GM23248 (cell line): ENCODE measurements at regions not wholly inside any gene's neighbourhood (a gene's known extent, or its start where the extent isn't known, plus 50 kb on each side); places are given as distances from the start of the nearest gene placed in this dataset.

Source experiments
- DNase-seq: peaks from one replicate; pipeline ENCODE4 v3.0.0-alpha.2; 2015
- H2AFZ ChIP-seq: fragments of 200-600 bp; sonication (generic); 2 replicates; pipeline ENCODE4 v1.6.1; 2016; ENCODE audit warnings: antibody characterized with exemption
- H3F3A ChIP-seq: fragments of 200-600 bp; sonication (generic); 2 replicates; pipeline ENCODE4 v1.6.1; 2016; ENCODE audit warnings: mild to moderate bottlenecking, antibody characterized with exemption, mixed run types; ENCODE audit not compliant: insufficient read depth
- H3K27ac ChIP-seq: fragments of 200-600 bp; sonication (generic); 2 replicates; pipeline ENCODE4 v1.5.1; 2016; ENCODE audit warnings: mild to moderate bottlenecking
- H3K27me3 ChIP-seq: fragments of 200-600 bp; sonication (generic); replicated peaks from 2 replicates; pipeline ENCODE4 v1.6.1; 2016; ENCODE audit warnings: mild to moderate bottlenecking; ENCODE audit not compliant: insufficient read depth
- H3K36me3 ChIP-seq: fragments of 200-600 bp; sonication (generic); 2 replicates; pipeline ENCODE4 v1.6.1; 2016; ENCODE audit warnings: low read depth, mild to moderate bottlenecking
- H3K4me1 ChIP-seq: fragments of 200-600 bp; sonication (generic); 2 replicates; pipeline ENCODE4 v1.6.1; 2016; ENCODE audit warnings: mild to moderate bottlenecking; ENCODE audit not compliant: insufficient read depth
- H3K4me2 ChIP-seq: fragments of 200-600 bp; sonication (generic); one replicate; pipeline ENCODE4 v1.6.1; 2016; ENCODE audit warnings: mild to moderate bottlenecking; ENCODE audit not compliant: unreplicated experiment
- H3K4me3 ChIP-seq: fragments of 200-600 bp; sonication (generic); 2 replicates; pipeline ENCODE4 v1.5.1; 2016; ENCODE audit warnings: mild to moderate bottlenecking
- H3K79me2 ChIP-seq: fragments of 200-600 bp; sonication (generic); 2 replicates; pipeline ENCODE4 v1.6.1; 2016; ENCODE audit warnings: mild to moderate bottlenecking; ENCODE audit not compliant: insufficient read depth
- H3K9ac ChIP-seq: fragments of 200-600 bp; sonication (generic); 2 replicates; pipeline ENCODE4 v1.6.1; 2016; ENCODE audit warnings: mild to moderate bottlenecking
- H3K9me2 ChIP-seq: fragments of 200-600 bp; sonication (generic); 2 replicates; pipeline ENCODE4 v1.6.1; 2016; ENCODE audit warnings: mixed run types, mild to moderate bottlenecking, moderate library complexity; ENCODE audit not compliant: insufficient read depth
- H3K9me3 ChIP-seq: fragments of 200-600 bp; sonication (generic); one replicate; pipeline ENCODE4 v1.6.1; 2017; ENCODE audit warnings: low read depth
- H4K20me1 ChIP-seq: fragments of 200-600 bp; sonication (generic); 2 replicates; pipeline ENCODE4 v1.6.0; 2016; ENCODE audit not compliant: insufficient read depth
- EZH2 ChIP-seq: fragments of 200-600 bp; sonication (generic); IDR thresholded peaks from 2 replicates; pipeline ENCODE4 v1.6.1; 2018; ENCODE audit warnings: antibody characterized with exemption, mild to moderate bottlenecking; ENCODE audit not compliant: insufficient read depth, poor library complexity, severe bottlenecking
- EZH2phosphoT487 ChIP-seq: fragments of 200-600 bp; sonication (generic); IDR thresholded peaks from 2 replicates; pipeline ENCODE4 v1.6.1; 2018; ENCODE audit warnings: antibody characterized with exemption, moderate library complexity, mild to moderate bottlenecking, low read depth; ENCODE audit not compliant: insufficient read depth
- WGBS, 2 experiments: methylation state at CpG; one replicate each; pipeline ENCODE4 v1.1.6; 2015 to 2017; ENCODE audit warnings: low lambda C conversion rate in 2 of 2, low coverage in 1 of 2; ENCODE audit errors: missing lambda C conversion rate in 2 of 2; 5-methylcytosine and 5-hydroxymethylcytosine counted together
- in situ Hi-C: fragments of 300-500 bp; cut with MboI; formaldehyde crosslinking; loops from 2 replicates; pipeline ENCODE4 v1.15.0; 2020

DNA sequence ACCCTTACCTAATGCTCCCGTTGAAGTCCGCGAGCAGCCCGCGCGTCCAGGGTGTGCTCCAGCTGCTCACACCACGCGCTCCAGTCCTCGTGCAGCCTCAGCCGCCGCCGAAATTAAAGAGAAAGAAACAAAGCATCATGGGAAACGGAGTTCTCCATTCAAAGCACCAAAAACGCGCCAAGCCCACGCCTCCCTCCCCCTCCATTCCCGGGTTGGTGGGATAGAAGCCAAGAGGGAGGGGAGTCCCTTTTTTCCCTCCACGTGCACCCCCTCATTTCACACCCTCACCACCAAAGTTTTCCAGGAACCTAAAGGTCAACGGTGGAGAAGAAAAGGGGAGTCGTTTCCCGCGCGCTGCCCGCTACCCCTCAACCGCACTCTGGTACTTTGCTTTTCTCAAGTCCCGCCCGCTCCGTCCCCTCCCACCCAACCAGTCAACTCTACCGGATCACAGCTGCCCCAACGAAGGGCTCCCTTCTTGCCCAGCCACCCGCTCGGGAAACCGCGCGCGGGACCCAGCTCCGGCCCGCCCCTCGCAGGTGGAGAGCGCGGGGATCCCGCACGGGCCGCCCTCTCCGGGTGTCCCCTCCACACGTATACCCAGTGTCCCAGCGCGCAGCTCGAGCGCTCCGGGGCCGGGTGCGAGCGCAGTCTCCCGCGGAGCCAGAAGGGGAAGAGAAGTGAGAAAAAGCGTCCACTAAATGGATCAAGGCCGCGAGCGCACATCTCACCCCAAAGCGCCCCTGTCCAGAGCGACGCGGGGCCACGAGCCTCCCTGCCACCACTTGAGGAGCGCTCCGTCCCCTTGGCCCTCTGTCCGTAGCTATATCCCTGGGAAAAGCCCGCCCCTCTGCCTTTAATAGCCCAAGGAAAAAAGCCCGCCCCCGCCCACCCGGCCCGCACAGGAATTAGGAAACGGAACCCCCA lies 65.1 kb upstream of the CCDC160 start:
- WGBS, 2 experiments, result 4 to 5% methylated on average over 20 to 57 of the region's 74 CpGs
- Histone ChIP-seq H2AFZ (0 out of 2 replicates have a peak overlapping the region, but pooled peaks have one; percentile 24), H3K27ac (no peak overlapping the region), H3K9ac (no peak overlapping the region), H3K4me3 (peak overlapping the region; percentile 59), H3F3A (no peaks in the 10 kb centered on the region), H3K4me1 (no peaks in the 10 kb centered on the region), H3K4me2 (no peak overlapping the region), H3K36me3 (no peaks in the 10 kb centered on the region), H3K79me2 (no peaks in the 10 kb centered on the region), H3K9me3 (no peaks in the 10 kb centered on the region), H3K27me3 (0 out of 2 replicates have a peak, but pooled peaks cover 9% of the 10 kb centered on the region), H4K20me1 (no peaks in the 10 kb centered on the region), H3K9me2 (no peaks in the 10 kb centered on the region)
- peak; percentile 11 for DNase-seq
- in situ Hi-C loops, result no loop called here
- TF ChIP-seq EZH2 (no peak), EZH2phosphoT487 (no peak)

DNA sequence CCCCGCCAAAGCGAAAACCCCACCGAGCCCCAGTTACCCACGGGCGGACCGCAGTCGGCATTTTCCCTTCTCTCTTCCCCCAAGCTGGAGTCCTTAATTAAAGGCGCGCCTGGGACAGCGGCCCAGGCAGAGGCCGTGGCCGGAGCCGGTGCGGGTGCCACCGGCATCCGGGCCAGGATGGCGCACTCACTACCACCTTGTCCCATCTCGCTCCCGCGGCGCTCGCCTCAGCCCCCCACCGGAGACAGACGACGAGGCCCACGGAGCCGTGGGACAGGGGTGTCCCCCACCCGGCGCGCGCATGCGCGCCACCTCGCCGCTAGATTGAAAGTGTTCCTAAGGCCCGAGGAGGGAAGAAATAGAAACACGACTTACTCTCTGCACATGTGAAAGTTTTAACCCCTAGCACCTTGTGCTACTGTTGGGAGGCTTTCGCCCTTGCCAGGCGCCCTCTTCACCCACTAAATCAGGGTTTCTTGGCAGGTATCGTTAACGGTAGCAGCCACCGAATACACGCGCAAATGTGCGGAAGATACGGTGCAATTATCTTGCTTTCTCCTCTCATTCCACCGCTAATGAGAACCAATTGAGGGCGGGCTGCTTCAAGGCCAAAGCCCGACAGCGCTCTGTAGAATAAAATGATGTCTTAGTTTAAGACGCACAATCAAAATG lies 64.3 kb upstream of the CCDC160 start:
- no peaks in the 10 kb centered on the region for H3K4me1 ChIP-seq
- no peaks in the 10 kb centered on the region for H3K9me2 ChIP-seq
- H2AFZ ChIP-seq, result peak overlapping the region; percentile 58; the same call in 1 of the 2 replicates
- no peak overlapping the region for H3K9ac ChIP-seq
- no peak overlapping the region for H3K27ac ChIP-seq
- TF ChIP-seq EZH2, result no peak
- TF ChIP-seq EZH2phosphoT487, result no peak
- peak overlapping the region; percentile 53 for H3K4me2 ChIP-seq
- H3K4me3 ChIP-seq, result peak overlapping the region; percentile 59
- H3K36me3 ChIP-seq, result no peaks in the 10 kb centered on the region
- no peaks in the 10 kb centered on the region for H3F3A ChIP-seq
- H3K79me2 ChIP-seq, result no peaks in the 10 kb centered on the region
- WGBS, 2 experiments, result 2 to 4% methylated on average over 36 to 37 of the region's 51 CpGs
- H3K27me3 ChIP-seq, result 0 out of 2 replicates have a peak, but pooled peaks cover 9% of the 10 kb centered on the region
- H3K9me3 ChIP-seq, result no peaks in the 10 kb centered on the region
- DNase-seq, result peak; percentile 17
- no peaks in the 10 kb centered on the region for H4K20me1 ChIP-seq
- in situ Hi-C loops, result no loop called here

DNA sequence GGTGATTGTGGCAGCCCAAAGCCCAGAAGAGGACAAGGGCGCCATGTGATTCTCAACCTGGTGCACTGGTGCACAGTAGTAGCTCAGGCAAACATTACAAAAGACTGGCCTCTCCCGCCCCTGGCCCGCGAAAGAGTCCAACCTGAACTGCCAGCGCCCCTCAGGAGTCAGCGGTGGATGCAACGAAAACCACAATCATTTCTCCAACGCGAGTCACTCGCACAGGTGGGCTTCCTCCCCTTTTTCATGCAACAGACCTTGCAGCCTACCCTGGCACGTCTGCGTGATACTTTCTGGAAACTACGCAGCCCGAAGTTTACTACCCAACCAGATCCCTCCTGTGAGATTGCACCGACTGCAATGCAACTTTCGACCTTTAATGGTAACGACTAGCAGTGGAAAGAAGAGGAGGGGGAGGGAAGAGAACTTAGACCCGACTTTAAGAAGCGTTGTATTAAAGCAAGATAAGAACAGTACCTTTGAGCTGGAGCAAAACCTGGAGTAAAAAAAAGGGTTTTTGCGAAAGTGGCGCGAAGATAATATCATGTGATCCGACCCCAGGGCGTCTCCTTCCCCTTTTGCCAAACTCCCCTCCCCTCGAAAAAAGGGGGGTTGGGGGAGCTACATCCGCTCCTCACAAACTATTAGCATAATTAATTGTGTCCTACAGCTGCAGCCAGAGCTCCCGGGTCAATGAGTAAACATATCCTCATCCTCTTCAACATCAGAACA lies 63.3 kb upstream of the CCDC160 start:
- H3K79me2 ChIP-seq, result no peaks in the 10 kb centered on the region
- H2AFZ ChIP-seq, result no peak overlapping the region
- H3F3A ChIP-seq, result no peaks in the 10 kb centered on the region
- H3K9me3 ChIP-seq, result no peaks in the 10 kb centered on the region
- H3K27me3 ChIP-seq, result 0 out of 2 replicates have a peak, but pooled peaks cover 9% of the 10 kb centered on the region
- no peak for TF ChIP-seq EZH2phosphoT487
- TF ChIP-seq EZH2, result no peak
- 32 to 35% methylated on average over 19 to 24 of the region's 27 CpGs for WGBS, 2 experiments
- in situ Hi-C loops, result no loop called here
- no peak overlapping the region for H3K4me2 ChIP-seq
- no peak overlapping the region for H3K27ac ChIP-seq
- H3K4me1 ChIP-seq, result no peaks in the 10 kb centered on the region
- no peak overlapping the region for H3K4me3 ChIP-seq
- H3K9me2 ChIP-seq, result no peaks in the 10 kb centered on the region
- DNase-seq, result no peak
- no peak overlapping the region for H3K9ac ChIP-seq
- H4K20me1 ChIP-seq, result no peaks in the 10 kb centered on the region
- H3K36me3 ChIP-seq, result no peaks in the 10 kb centered on the region

DNA sequence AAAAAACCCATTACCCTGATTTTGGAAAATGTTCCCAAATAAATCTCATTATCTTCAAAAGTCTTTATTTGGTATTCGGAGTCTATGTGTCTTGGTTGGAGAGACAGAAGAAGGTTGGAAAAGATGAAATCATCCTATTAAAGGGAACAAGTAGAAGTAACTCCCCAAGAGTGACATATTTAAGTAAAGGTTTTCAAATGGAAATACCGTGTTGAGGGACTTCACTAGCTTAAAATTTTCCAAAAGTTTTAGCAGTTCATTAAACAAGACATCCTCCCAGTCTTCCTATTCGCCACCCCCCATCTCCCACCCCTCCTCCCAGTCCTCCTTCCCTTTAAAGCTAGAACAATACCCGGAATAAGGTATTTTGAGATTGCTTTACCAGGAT lies 62.7 kb upstream of the CCDC160 start:
- no peak for DNase-seq
- WGBS, 2 experiments, result 47 to 48% methylated on average over 3 to 4 of the region's 4 CpGs
- no peaks in the 10 kb centered on the region for H3K9me2 ChIP-seq

More for the DNA sequence above, 62.7 kb upstream of the CCDC160 start:
- Histone ChIP-seq H3K79me2 (no peaks in the 10 kb centered on the region), H3K27ac (no peak overlapping the region), H3K36me3 (no peaks in the 10 kb centered on the region), H3F3A (no peaks in the 10 kb centered on the region), H2AFZ (no peak overlapping the region), H4K20me1 (no peaks in the 10 kb centered on the region), H3K4me2 (no peak overlapping the region), H3K4me3 (no peak overlapping the region), H3K9me3 (no peaks in the 10 kb centered on the region), H3K4me1 (no peaks in the 10 kb centered on the region), H3K27me3 (0 out of 2 replicates have a peak, but pooled peaks cover 9% of the 10 kb centered on the region), H3K9ac (no peak overlapping the region)
- TF ChIP-seq EZH2, result no peak
- no peak for TF ChIP-seq EZH2phosphoT487
- in situ Hi-C loops, result no loop called here
